A673 (cell line): ENCODE measurements at regions not wholly inside any gene's neighbourhood (a gene's known extent, or its start where the extent isn't known, plus 50 kb on each side); places are given as distances from the start of the nearest gene placed in this dataset.

Experiments
- BruUV-seq: library from RNA; stranded (reverse); fragments of 400-500 nt; replicated peaks from 2 replicates; lab custom pipeline; 2021; lab: Mats Ljungman, UMichigan
- CTCF ChIA-PET: fragments of 300-600 bp; sonication (Branson Sonifier 250); formaldehyde crosslinking; loops from one replicate; lab custom pipeline; 2022; ENCODE audit warnings: antibody characterized with exemption; lab: Charles Lee
- POLR2A ChIA-PET: fragments of 300-600 bp; sonication (Branson Sonifier 250); formaldehyde crosslinking; loops from one replicate; lab custom pipeline; 2022; ENCODE audit warnings: antibody characterized with exemption; ENCODE audit not compliant: low non-redundant PET; lab: Charles Lee
- DNase-seq: peaks from one replicate; pipeline ENCODE4 v3.0.0-alpha.2; 2015; ENCODE audit warnings: low spot score
- H3K27ac ChIP-seq: fragments of 200-600 bp; sonication (generic); 2 replicates; pipeline ENCODE4 v1.5.1; 2016; ENCODE audit warnings: mixed run types, low read depth, mild to moderate bottlenecking, mixed read lengths, antibody characterized with exemption, low read length; ENCODE audit not compliant: poor library complexity, severe bottlenecking
- H3K27me3 ChIP-seq: fragments of 200-600 bp; sonication (generic); replicated peaks from 2 replicates; pipeline ENCODE4 v1.6.1; 2017; ENCODE audit warnings: mixed run types, low read depth, mild to moderate bottlenecking, mixed read lengths, antibody characterized with exemption, low read length; ENCODE audit not compliant: insufficient read depth, poor library complexity
- H3K36me3 ChIP-seq: fragments of 200-600 bp; sonication (generic); 2 replicates; pipeline ENCODE4 v1.6.1; 2016; ENCODE audit warnings: mixed run types, mild to moderate bottlenecking, mixed read lengths, antibody characterized with exemption, low read length; ENCODE audit not compliant: insufficient read depth, poor library complexity, severe bottlenecking
- H3K4me1 ChIP-seq: fragments of 200-600 bp; sonication (generic); 2 replicates; pipeline ENCODE4 v1.6.1; 2017; ENCODE audit warnings: mixed run types, mild to moderate bottlenecking, mixed read lengths, antibody characterized with exemption, low read length; ENCODE audit not compliant: insufficient read depth, poor library complexity, severe bottlenecking
- H3K4me3 ChIP-seq: fragments of 200-600 bp; sonication (generic); 2 replicates; pipeline ENCODE4 v1.5.1; 2016; ENCODE audit warnings: low read depth, mixed run types, mild to moderate bottlenecking, mixed read lengths, low read length; ENCODE audit not compliant: poor library complexity, severe bottlenecking
- H3K9me3 ChIP-seq: fragments of 200-600 bp; sonication (generic); 2 replicates; pipeline ENCODE4 v1.6.1; 2016; ENCODE audit warnings: mixed run types, low read depth, mild to moderate bottlenecking, mixed read lengths, antibody characterized with exemption, low read length; ENCODE audit not compliant: poor library complexity, severe bottlenecking
- EZH2 ChIP-seq: fragments of 200-600 bp; sonication (generic); IDR thresholded peaks from 2 replicates; pipeline ENCODE4 v1.6.1; 2017; ENCODE audit warnings: borderline replicate concordance, low read depth, mild to moderate bottlenecking, mixed read lengths, antibody characterized with exemption, low read length; ENCODE audit not compliant: poor library complexity, severe bottlenecking
- intact Hi-C: fragments of 100-400 bp; cut with micrococcal nuclease; formaldehyde crosslinking; loops from one replicate; pipeline ENCODE4 v1.10.0; 2022; ENCODE audit not compliant: unreplicated experiment
- TF ChIP-seq, protein P1 (sequence below): fragments of 300-800, 200-600 bp; sonication (generic); conservative IDR thresholded peaks from 2 replicates; pipeline ENCODE4 v1.5.1; 2017; ENCODE audit warnings: low read depth, mild to moderate bottlenecking, antibody characterized with exemption, low read length, moderate library complexity, mixed read lengths

DNA sequence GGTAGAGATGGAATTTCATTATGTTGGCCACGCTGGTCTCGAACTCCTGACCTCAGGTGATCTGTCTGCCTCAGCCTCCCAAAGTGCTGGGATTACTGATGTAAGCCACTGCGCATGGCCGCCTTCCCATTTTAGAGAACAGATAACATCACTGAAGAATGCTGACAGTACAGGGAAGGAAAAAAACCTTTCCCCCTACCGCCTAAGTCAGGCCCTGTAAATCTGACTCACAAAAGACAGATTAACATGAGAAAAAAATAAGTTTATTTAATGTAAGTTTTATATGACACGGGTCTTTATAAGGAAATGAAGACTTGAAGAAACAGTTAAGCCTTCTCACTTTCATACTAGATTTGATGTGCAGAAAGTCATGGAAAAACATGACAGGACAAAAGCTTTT lies 227.2 kb upstream of the ZNF608 start:
- peaks cover 28% of the 10 kb centered on the region for H3K27me3 ChIP-seq
- H3K4me1 ChIP-seq: no peaks in the 10 kb centered on the region
- ChIA-PET CTCF (no interaction called here), POLR2A (no interaction called here)
- no peak overlapping the region for H3K27ac ChIP-seq
- BruUV-seq: no TSS peak
- intact Hi-C loops: no loop called here
- no peak for TF ChIP-seq EZH2
- TF ChIP-seq, protein P1, sequence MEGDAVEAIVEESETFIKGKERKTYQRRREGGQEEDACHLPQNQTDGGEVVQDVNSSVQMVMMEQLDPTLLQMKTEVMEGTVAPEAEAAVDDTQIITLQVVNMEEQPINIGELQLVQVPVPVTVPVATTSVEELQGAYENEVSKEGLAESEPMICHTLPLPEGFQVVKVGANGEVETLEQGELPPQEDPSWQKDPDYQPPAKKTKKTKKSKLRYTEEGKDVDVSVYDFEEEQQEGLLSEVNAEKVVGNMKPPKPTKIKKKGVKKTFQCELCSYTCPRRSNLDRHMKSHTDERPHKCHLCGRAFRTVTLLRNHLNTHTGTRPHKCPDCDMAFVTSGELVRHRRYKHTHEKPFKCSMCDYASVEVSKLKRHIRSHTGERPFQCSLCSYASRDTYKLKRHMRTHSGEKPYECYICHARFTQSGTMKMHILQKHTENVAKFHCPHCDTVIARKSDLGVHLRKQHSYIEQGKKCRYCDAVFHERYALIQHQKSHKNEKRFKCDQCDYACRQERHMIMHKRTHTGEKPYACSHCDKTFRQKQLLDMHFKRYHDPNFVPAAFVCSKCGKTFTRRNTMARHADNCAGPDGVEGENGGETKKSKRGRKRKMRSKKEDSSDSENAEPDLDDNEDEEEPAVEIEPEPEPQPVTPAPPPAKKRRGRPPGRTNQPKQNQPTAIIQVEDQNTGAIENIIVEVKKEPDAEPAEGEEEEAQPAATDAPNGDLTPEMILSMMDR: no peak
- no peaks in the 10 kb centered on the region for H3K36me3 ChIP-seq
- H3K4me3 ChIP-seq: no peak overlapping the region
- no peak for DNase-seq
- no peaks in the 10 kb centered on the region for H3K9me3 ChIP-seq

DNA sequence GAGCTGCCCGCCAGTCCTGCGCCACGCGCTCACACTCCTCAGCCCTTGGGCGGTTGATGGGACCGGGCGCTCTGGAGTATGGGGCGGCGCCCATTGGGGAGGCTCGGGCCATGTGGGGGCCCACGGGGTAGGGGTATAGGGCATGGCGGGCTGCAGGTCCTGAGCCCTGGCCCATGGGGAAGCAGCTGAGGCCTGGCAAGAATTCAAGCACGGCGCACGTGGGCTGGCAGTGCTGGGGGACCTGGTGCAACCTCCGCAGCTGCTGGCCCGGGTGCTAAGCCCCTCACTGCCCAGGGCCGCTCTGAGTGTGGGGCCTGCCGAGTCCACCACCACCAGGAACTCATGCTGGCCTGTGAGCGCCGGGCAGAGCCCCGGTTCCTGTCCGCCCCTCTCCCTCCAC lies 229.6 kb upstream of the ZNF608 start:
- no peak for DNase-seq
- intact Hi-C loops: no loop called here
- ChIA-PET POLR2A (no interaction called here), CTCF (no interaction called here)
- Histone ChIP-seq H3K9me3 (no peaks in the 10 kb centered on the region), H3K4me3 (no peak overlapping the region), H3K27me3 (peaks cover 33% of the 10 kb centered on the region), H3K27ac (no peak overlapping the region), H3K36me3 (no peaks in the 10 kb centered on the region), H3K4me1 (peaks cover 17% of the 10 kb centered on the region)
- TF ChIP-seq EZH2: no peak
- TF ChIP-seq, protein P1: no peak
- no TSS peak for BruUV-seq

DNA sequence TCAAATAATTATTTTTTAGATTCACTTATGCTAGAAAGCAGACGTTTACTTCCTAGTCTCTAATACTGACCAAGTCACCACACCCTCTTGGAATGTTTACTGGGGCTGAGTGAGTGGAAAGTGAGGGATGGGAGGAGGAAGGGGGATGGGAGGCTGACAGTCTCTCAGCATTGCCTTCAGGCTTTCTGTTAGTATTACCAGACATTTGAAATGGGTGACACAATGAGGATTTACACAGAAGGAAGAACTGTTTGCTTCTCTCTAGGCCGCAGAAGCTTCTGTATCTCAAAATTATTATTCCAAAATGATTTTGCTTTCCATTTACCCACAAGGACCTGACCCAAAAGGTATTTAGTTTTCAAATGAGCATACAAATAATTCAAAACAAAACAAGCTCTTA lies 232.8 kb upstream of the ZNF608 start:
- Histone ChIP-seq H3K4me3 (no peak overlapping the region), H3K27ac (no peak overlapping the region), H3K36me3 (no peaks in the 10 kb centered on the region), H3K4me1 (peaks cover 21% of the 10 kb centered on the region), H3K27me3 (peaks cover 48% of the 10 kb centered on the region), H3K9me3 (no peaks in the 10 kb centered on the region)
- intact Hi-C loops: no loop called here
- ChIA-PET POLR2A (no interaction called here), CTCF (no interaction called here)
- DNase-seq: no peak
- no peak for TF ChIP-seq EZH2
- TF ChIP-seq, protein P1: no peak
- BruUV-seq: no TSS peak
